Common myeloid progenitor, CD34-positive (primary cell): ENCODE measurements at regions not wholly inside any gene's neighbourhood (a gene's known extent, or its start where the extent isn't known, plus 50 kb on each side); places are given as distances from the start of the nearest gene placed in this dataset.
"Not testable (repeated sequence)": the region's sequence is repeated elsewhere in the genome, so short reads cannot be mapped to it uniquely, and the experiment has no call there.

Experiments
- CTCF ChIA-PET: fragments of 350-600 bp; sonication (Branson Sonifier 250); formaldehyde crosslinking; loops from one replicate; lab custom pipeline; 2021; ENCODE audit warnings: antibody characterized with exemption; lab: Charles Lee
- POLR2A ChIA-PET: fragments of 350-600 bp; sonication (Branson Sonifier 250); formaldehyde crosslinking; loops from one replicate; lab custom pipeline; 2021; ENCODE audit warnings: antibody characterized with exemption; lab: Charles Lee
- DNase-seq, 3 donors: peaks; one replicate each; pipeline versions ENCODE4 v3.0.0 to v3.0.0-alpha.2; 2013
- H3K27ac ChIP-seq, 2 experiments: 1 replicate in 1 of 2; 2 replicates in 1 of 2; pipeline ENCODE4 v1.7.0; 2013; ENCODE audit warnings: inconsistent platforms in 2 of 2, low read length in 2 of 2, mild to moderate bottlenecking in 2 of 2, low read depth in 1 of 2, moderate library complexity in 1 of 2; ENCODE audit not compliant: severe bottlenecking in 2 of 2, insufficient read depth in 1 of 2, poor library complexity in 1 of 2
- H3K27me3 ChIP-seq, 5 experiments: replicated peaks in 2 of 5; 1 replicate in 3 of 5; 2 replicates in 2 of 5; pipeline versions ENCODE4 v1.6.1 to v1.7.0; 2013; ENCODE audit warnings: low read length in 4 of 5, mild to moderate bottlenecking in 2 of 5, moderate library complexity in 2 of 5, inconsistent platforms in 1 of 5; ENCODE audit not compliant: insufficient read depth in 5 of 5, control insufficient read depth in 4 of 5
- H3K36me3 ChIP-seq, 4 experiments: 1 replicate in 2 of 4; 2 replicates in 2 of 4; pipeline versions ENCODE4 v1.6.1 to v1.7.0; 2013; ENCODE audit warnings: low read length in 3 of 4, control low read depth in 1 of 4, mild to moderate bottlenecking in 1 of 4; ENCODE audit not compliant: control insufficient read depth in 4 of 4, insufficient read depth in 4 of 4
- H3K4me1 ChIP-seq, 4 experiments: 1 replicate in 3 of 4; 2 replicates in 1 of 4; pipeline versions ENCODE4 v1.6.1 to v1.7.1; 2013; ENCODE audit warnings: low read length in 3 of 4, mild to moderate bottlenecking in 3 of 4, control low read depth in 1 of 4, inconsistent platforms in 1 of 4, moderate library complexity in 1 of 4; ENCODE audit not compliant: control insufficient read depth in 4 of 4, insufficient read depth in 4 of 4; ENCODE audit errors: control extremely low read depth in 1 of 4
- H3K4me3 ChIP-seq, 7 experiments: 1 replicate in 4 of 7; 2 replicates in 3 of 7; pipeline versions ENCODE4 v1.5.1 to v1.7.0; 2013; ENCODE audit warnings: mild to moderate bottlenecking in 7 of 7, low read length in 6 of 7, moderate library complexity in 6 of 7, inconsistent platforms in 2 of 7, low read depth in 2 of 7, control low read depth in 1 of 7; ENCODE audit not compliant: insufficient read depth in 4 of 7, control insufficient read depth in 1 of 7; ENCODE audit errors: extremely low read depth in 1 of 7
- H3K9me3 ChIP-seq, 5 experiments: 1 replicate in 4 of 5; 2 replicates in 1 of 5; pipeline versions ENCODE4 v1.6.1 to v1.7.1; 2013; ENCODE audit warnings: low read length in 4 of 5, mild to moderate bottlenecking in 2 of 5, inconsistent platforms in 1 of 5, low read depth in 1 of 5, moderate library complexity in 1 of 5; ENCODE audit not compliant: control insufficient read depth in 4 of 5, insufficient read depth in 2 of 5; ENCODE audit errors: control extremely low read depth in 1 of 5
- WGBS: methylation state at CpG from one replicate; pipeline ENCODE4 v1.1.5; 2013; ENCODE audit not compliant: insufficient coverage; 5-methylcytosine and 5-hydroxymethylcytosine counted together

GRCh38 chr2:104944495-104944894 lies 90.6 kb downstream of the POU3F3 start:
- ChIA-PET CTCF (interaction anchor here (0.8 to 2.0 kb wide), 6 partner anchors 8 to 1969 kb away, joined by 3 to 5 read pairs (median 4); no protein-coding TSS in a partner anchor), POLR2A (interaction anchor here (0.7 kb wide), 2 partner anchors 23 to 88 kb away, joined by 3 read pairs; no protein-coding TSS in a partner anchor)
- WGBS = no CpG with 5 or more reads among the region's 1 CpG
- H3K27ac ChIP-seq = no peak overlapping the region
- H3K27me3 ChIP-seq = peaks cover 0 to 17% (median 5%) of the 10 kb centered on the region in 5 experiments
- no peaks in the 10 kb centered on the region for H3K9me3 ChIP-seq
- no peaks in the 10 kb centered on the region for H3K4me1 ChIP-seq
- no peaks in the 10 kb centered on the region for H3K36me3 ChIP-seq
- H3K4me3 ChIP-seq = no peak overlapping the region
- peak; percentile 15 to 42 (median 36) for DNase-seq

GRCh38 chr2:104945121-104945520 lies 91.2 kb downstream of the POU3F3 start:
- WGBS = 80% methylated on average over 3 of the region's 5 CpGs
- Histone ChIP-seq H3K9me3 (no peaks in the 10 kb centered on the region), H3K36me3 (no peaks in the 10 kb centered on the region), H3K27ac (no peak overlapping the region), H3K4me3 (no peak overlapping the region), H3K4me1 (no peaks in the 10 kb centered on the region), H3K27me3 (peaks cover 0 to 20% (median 5%) of the 10 kb centered on the region in 5 experiments)
- DNase-seq = no peak
- POLR2A ChIA-PET = no interaction called here
- CTCF ChIA-PET = interaction anchor here (0.8 to 2.0 kb wide), 4 partner anchors 9 to 987 kb away, joined by 3 to 5 read pairs (median 4); no protein-coding TSS in a partner anchor

GRCh38 chr2:104945866-104946265 lies 92.0 kb downstream of the POU3F3 start:
- CTCF ChIA-PET = interaction anchor here (1.4 to 2.0 kb wide), 2 partner anchors 22 to 79 kb away, joined by 4 to 5 read pairs; no protein-coding TSS in a partner anchor
- Histone ChIP-seq H3K36me3 (no peaks in the 10 kb centered on the region), H3K9me3 (no peaks in the 10 kb centered on the region), H3K4me3 (no peak overlapping the region), H3K4me1 (no peaks in the 10 kb centered on the region), H3K27ac (no peak overlapping the region), H3K27me3 (peaks cover 0 to 24% (median 7%) of the 10 kb centered on the region in 5 experiments)
- DNase-seq = no peak
- POLR2A ChIA-PET = no interaction called here
- 88% methylated on average over 3 of the region's 3 CpGs for WGBS

GRCh38 chr2:104947456-104947855 lies 90.4 kb upstream of the MRPS9 start:
- H3K9me3 ChIP-seq, DNase-seq, H3K4me3 ChIP-seq, H3K4me1 ChIP-seq, H3K36me3 ChIP-seq, POLR2A ChIA-PET, CTCF ChIA-PET, H3K27ac ChIP-seq: not testable (repeated sequence)
- peaks cover 0 to 29% (median 8%) of the 10 kb centered on the region in 5 experiments for H3K27me3 ChIP-seq
- WGBS = 94% methylated on average over 7 of the region's 7 CpGs

- no peak overlapping the region for H3K4me3 ChIP-seq
- peaks cover 0 to 17% (median 3%) of the 10 kb centered on the region in 5 experiments for H3K27me3 ChIP-seq
- ChIA-PET POLR2A (no interaction called here), CTCF (no interaction called here)
- no peak for DNase-seq
- no peak overlapping the region for H3K27ac ChIP-seq
- no peaks in the 10 kb centered on the region for H3K4me1 ChIP-seq
- WGBS = no CpG with 5 or more reads among the region's 4 CpGs
- no peaks in the 10 kb centered on the region for H3K9me3 ChIP-seq
- no peaks in the 10 kb centered on the region for H3K36me3 ChIP-seq
These were observed 84.9 kb upstream of the MRPS9 start for GRCh38 chr2:104952976-104953375.

GRCh38 chr2:104965900-104966299 lies 72.0 kb upstream of the MRPS9 start:
- peaks cover 0 to 7% (median 2%) of the 10 kb centered on the region in 5 experiments for H3K9me3 ChIP-seq
- peaks cover 0 to 13% (median 9%) of the 10 kb centered on the region in 4 experiments for H3K4me1 ChIP-seq
- ChIA-PET POLR2A (no interaction called here), CTCF (no interaction called here)
- no peak overlapping the region for H3K27ac ChIP-seq
- H3K36me3 ChIP-seq = no peaks in the 10 kb centered on the region
- DNase-seq = no peak
- no peaks in the 10 kb centered on the region for H3K27me3 ChIP-seq
- H3K4me3 ChIP-seq = no peak overlapping the region

- peak overlapping the region in 1 of 7 experiments; percentile 26 for H3K4me3 ChIP-seq
- no peaks in the 10 kb centered on the region for H3K36me3 ChIP-seq
- DNase-seq = peak; percentile 32 to 88 (median 83)
- no peak overlapping the region for H3K27ac ChIP-seq
- no peaks in the 10 kb centered on the region for H3K27me3 ChIP-seq
- H3K9me3 ChIP-seq = peaks cover 0 to 2% (median 2%) of the 10 kb centered on the region in 5 experiments
- ChIA-PET POLR2A (no interaction called here), CTCF (no interaction called here)
- H3K4me1 ChIP-seq = peaks cover 0 to 13% (median 9%) of the 10 kb centered on the region in 4 experiments
- WGBS = 100% methylated on average over 1 of the region's 3 CpGs
These were observed 68.3 kb upstream of the MRPS9 start for GRCh38 chr2:104969564-104969963.
